ENCODE measurements at regions not wholly inside any gene's neighbourhood (a gene's known extent, or its start where the extent isn't known, plus 50 kb on each side); places are given as distances from the start of the nearest gene placed in this dataset.

DNA sequence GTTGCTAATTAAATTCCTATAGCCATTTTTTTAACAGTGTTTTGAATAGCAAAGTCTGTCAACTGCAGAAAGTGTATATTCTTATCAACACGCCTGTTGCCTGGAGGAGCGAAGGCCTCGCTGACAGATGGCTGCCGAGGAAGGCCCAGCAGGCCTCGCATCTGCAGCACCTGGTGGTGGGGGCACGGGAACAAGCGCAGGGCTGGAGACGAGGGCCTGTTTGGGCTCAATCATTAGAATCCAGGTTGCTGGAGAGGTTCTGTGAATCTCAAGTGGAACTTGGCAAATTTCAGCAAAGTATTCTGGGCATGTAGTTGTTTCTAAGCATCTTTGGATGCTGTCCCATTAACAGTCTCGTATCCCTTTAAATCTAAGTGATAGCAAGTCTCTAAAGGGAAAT, 66.1 kb upstream of the FAM204A start:
- 62 to 73% methylated on average over 9 of the region's 9 CpGs for WGBS, 2 donors
- H3K4me3 ChIP-seq = no peak overlapping the region
- no peak for DNase-seq
- TF ChIP-seq, protein P1, sequence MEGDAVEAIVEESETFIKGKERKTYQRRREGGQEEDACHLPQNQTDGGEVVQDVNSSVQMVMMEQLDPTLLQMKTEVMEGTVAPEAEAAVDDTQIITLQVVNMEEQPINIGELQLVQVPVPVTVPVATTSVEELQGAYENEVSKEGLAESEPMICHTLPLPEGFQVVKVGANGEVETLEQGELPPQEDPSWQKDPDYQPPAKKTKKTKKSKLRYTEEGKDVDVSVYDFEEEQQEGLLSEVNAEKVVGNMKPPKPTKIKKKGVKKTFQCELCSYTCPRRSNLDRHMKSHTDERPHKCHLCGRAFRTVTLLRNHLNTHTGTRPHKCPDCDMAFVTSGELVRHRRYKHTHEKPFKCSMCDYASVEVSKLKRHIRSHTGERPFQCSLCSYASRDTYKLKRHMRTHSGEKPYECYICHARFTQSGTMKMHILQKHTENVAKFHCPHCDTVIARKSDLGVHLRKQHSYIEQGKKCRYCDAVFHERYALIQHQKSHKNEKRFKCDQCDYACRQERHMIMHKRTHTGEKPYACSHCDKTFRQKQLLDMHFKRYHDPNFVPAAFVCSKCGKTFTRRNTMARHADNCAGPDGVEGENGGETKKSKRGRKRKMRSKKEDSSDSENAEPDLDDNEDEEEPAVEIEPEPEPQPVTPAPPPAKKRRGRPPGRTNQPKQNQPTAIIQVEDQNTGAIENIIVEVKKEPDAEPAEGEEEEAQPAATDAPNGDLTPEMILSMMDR (IDR thresholded peaks at IDR 0.05) = no peak
- no peak for ATAC-seq
- H3K4me1 ChIP-seq = peaks cover 0 to 6% (median 0%) of the 10 kb centered on the region in 9 donors
- H3K27ac ChIP-seq = no peak overlapping the region
- H3K9me3 ChIP-seq = no peaks in the 10 kb centered on the region
- H3K27me3 ChIP-seq = peaks cover 0 to 56% (median 17%) of the 10 kb centered on the region in 7 donors
- intact Hi-C loops (cut with DNase I) = no loop called here
- no peaks in the 10 kb centered on the region for H3K36me3 ChIP-seq

DNA sequence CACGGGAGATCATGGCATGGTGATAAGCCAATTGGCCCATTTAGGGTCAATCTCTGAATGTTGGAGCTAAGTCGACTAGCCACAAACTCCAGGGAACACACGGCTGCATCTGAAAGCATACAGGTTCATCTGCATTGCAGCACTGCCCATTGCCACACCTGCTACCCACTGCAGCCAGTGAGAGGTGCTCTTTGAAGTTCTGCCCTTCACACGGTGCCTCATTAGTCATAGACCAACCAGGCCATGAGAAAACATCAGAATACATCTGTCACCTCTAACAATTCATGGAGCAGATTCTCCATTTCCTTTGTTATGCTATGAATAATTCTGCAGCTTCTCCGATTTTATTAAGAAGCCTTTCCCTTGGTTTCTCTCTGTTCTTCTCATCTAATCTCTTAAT, 65.7 kb upstream of the FAM204A start:
- Histone ChIP-seq H3K36me3 (no peaks in the 10 kb centered on the region), H3K27ac (no peak overlapping the region), H3K4me3 (no peak overlapping the region), H3K4me1 (peaks cover 0 to 6% (median 0%) of the 10 kb centered on the region in 9 donors), H3K9me3 (no peaks in the 10 kb centered on the region), H3K27me3 (peaks cover 0 to 56% (median 17%) of the 10 kb centered on the region in 7 donors)
- intact Hi-C loops (cut with DNase I) = no loop called here
- DNase-seq (no peak), ATAC-seq (no peak)
- 74% methylated on average over 5 of the region's 5 CpGs for WGBS, 2 donors
- TF ChIP-seq, protein P1 (IDR thresholded peaks at IDR 0.05) = no peak

DNA sequence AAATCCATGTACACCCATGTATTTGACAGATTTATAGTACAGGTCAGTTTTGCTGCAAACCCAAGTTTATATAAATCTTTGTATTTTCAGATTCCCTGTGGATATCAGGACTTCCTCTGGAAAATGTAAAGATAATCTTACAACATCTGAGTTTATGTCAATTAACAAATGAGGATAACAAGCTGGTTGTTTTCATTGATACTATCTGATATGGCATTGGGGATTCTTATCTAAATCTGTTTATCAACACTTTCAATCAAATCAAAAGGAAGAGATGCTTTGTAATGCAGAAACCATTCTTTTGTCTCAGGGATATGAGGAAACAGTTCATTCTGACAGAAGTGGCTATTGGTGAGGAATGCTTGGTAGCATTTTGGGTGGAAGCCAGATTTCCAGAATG, 64.9 kb upstream of the FAM204A start:
- DNase-seq (no peak), ATAC-seq (no peak)
- H3K4me3 ChIP-seq = no peak overlapping the region
- H3K9me3 ChIP-seq = peaks cover 0 to 5% (median 0%) of the 10 kb centered on the region in 11 donors
- intact Hi-C loops (cut with DNase I) = no loop called here
- no peak overlapping the region for H3K27ac ChIP-seq
- TF ChIP-seq, protein P1 (IDR thresholded peaks at IDR 0.05) = no peak
- H3K4me1 ChIP-seq = peaks cover 0 to 6% (median 0%) of the 10 kb centered on the region in 9 donors
- H3K27me3 ChIP-seq = peaks cover 0 to 51% (median 15%) of the 10 kb centered on the region in 7 donors
- H3K36me3 ChIP-seq = no peaks in the 10 kb centered on the region

DNA sequence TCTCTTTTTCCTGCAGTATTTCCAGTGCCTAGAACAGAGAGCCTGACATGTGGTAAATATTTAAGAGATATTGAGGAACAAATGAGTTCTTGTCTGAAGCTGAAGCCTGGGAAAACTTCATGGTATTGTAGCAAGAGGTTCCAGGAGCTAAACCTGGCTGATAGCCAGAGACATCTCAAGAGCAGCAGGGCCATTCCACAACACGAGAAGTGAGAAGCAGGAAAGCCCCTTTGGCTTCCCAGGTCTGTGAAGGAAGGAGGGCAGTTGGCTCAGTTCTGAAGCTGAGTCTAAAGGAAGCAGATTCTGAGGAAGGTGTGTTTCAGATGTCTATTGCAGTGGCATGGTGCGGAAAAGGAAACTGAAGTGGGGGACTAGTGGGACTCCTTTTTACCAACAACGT, 63.8 kb upstream of the FAM204A start:
- intact Hi-C loops (cut with DNase I) = no loop called here
- TF ChIP-seq, protein P1 (IDR thresholded peaks at IDR 0.05) = no peak
- H3K4me1 ChIP-seq = peaks cover 0 to 6% (median 0%) of the 10 kb centered on the region in 9 donors
- ATAC-seq = no peak
- H3K36me3 ChIP-seq = no peaks in the 10 kb centered on the region
- H3K9me3 ChIP-seq = peaks cover 0 to 10% (median 0%) of the 10 kb centered on the region in 11 donors
- DNase-seq = no peak
- H3K27me3 ChIP-seq = peaks cover 0 to 44% (median 15%) of the 10 kb centered on the region in 7 donors
- no peak overlapping the region for H3K27ac ChIP-seq
- H3K4me3 ChIP-seq = no peak overlapping the region
- WGBS, 2 donors = 40 to 48% methylated on average over 3 of the region's 3 CpGs

Measured in heart right ventricle (tissue), 16 donors.